Caco-2 (cell line): ENCODE measurements at regions not wholly inside any gene's neighbourhood (a gene's known extent, or its start where the extent isn't known, plus 50 kb on each side); places are given as distances from the start of the nearest gene placed in this dataset.

Experiments
- BruUV-seq: library from RNA; stranded (reverse); fragments of 400-500 nt; replicated peaks from 2 replicates; lab custom pipeline; 2021; lab: Mats Ljungman, UMichigan
- CTCF ChIA-PET: fragments of 300-600 bp; sonication (Branson Sonifier 250); formaldehyde crosslinking; loops from one replicate; lab custom pipeline; 2022; ENCODE audit warnings: antibody characterized with exemption; lab: Charles Lee
- POLR2A ChIA-PET: fragments of 300-600 bp; sonication (Branson Sonifier 250); formaldehyde crosslinking; loops from one replicate; lab custom pipeline; 2022; ENCODE audit warnings: antibody characterized with exemption; lab: Charles Lee
- DNase-seq, 2 experiments: peaks; one replicate each; pipeline versions ENCODE4 v3.0.0 to v3.0.0-alpha.2; 2020 to 2022
- H3K27me3 ChIP-seq: replicated peaks from 2 replicates; pipeline ENCODE4 v1.6.0; 2011; ENCODE audit warnings: low read length; ENCODE audit not compliant: control insufficient read depth, insufficient read depth
- H3K36me3 ChIP-seq: 2 replicates; pipeline ENCODE4 v1.5.1; 2011; ENCODE audit warnings: low read length; ENCODE audit not compliant: control insufficient read depth, insufficient read depth
- H3K4me1 ChIP-seq: fragments of 250-450 bp; sonication (Bioruptor Pico); 2 replicates; pipeline ENCODE4 v1.5.1; 2020; ENCODE audit warnings: mild to moderate bottlenecking
- H3K4me3 ChIP-seq: 2 replicates; pipeline ENCODE4 v1.5.1; 2011; ENCODE audit warnings: low read depth, mild to moderate bottlenecking, control low read depth, low read length
- H3K9me3 ChIP-seq: fragments of 250-450 bp; sonication (Bioruptor Pico); 2 replicates; pipeline ENCODE4 v1.5.1; 2020; ENCODE audit warnings: mild to moderate bottlenecking, moderate library complexity
- H3K27ac Mint-ChIP-seq: one replicate; pipeline ENCODE4 v1.8.0; 2022; ENCODE audit warnings: mixed read lengths; ENCODE audit not compliant: unreplicated experiment
- H3K27me3 Mint-ChIP-seq: one replicate; pipeline ENCODE4 v1.8.0; 2022; ENCODE audit warnings: mixed read lengths; ENCODE audit not compliant: insufficient read depth, unreplicated experiment
- H3K36me3 Mint-ChIP-seq: one replicate; pipeline ENCODE4 v1.8.0; 2022; ENCODE audit warnings: mild to moderate bottlenecking, mixed read lengths; ENCODE audit not compliant: insufficient read depth, unreplicated experiment
- H3K4me1 Mint-ChIP-seq: one replicate; pipeline ENCODE4 v1.8.0; 2022; ENCODE audit warnings: low read depth, mixed read lengths; ENCODE audit not compliant: unreplicated experiment
- H3K4me3 Mint-ChIP-seq: one replicate; pipeline ENCODE4 v1.8.0; 2022; ENCODE audit warnings: mild to moderate bottlenecking, moderate library complexity, mixed read lengths; ENCODE audit not compliant: unreplicated experiment
- H3K9me3 Mint-ChIP-seq: one replicate; pipeline ENCODE4 v1.8.0; 2022; ENCODE audit warnings: mixed read lengths; ENCODE audit not compliant: unreplicated experiment
- CTCF ChIP-seq, 2 experiments: fragments of 200-600 bp in 1 of 2; IDR thresholded peaks; 1 replicate in 1 of 2; 2 replicates in 1 of 2; pipeline versions ENCODE4 v1.5.1 to v1.8.0; 2011 to 2022; ENCODE audit warnings: antibody characterized with exemption in 1 of 2, control low read depth in 1 of 2, inconsistent platforms in 1 of 2, low read depth in 1 of 2, low read length in 1 of 2, mild to moderate bottlenecking in 1 of 2, moderate library complexity in 1 of 2; ENCODE audit not compliant: insufficient read depth in 1 of 2, severe bottlenecking in 1 of 2, unreplicated experiment in 1 of 2
- intact Hi-C: fragments of 100-400 bp; cut with micrococcal nuclease; formaldehyde crosslinking; loops from one replicate; pipeline ENCODE4 v1.10.0; 2022; ENCODE audit not compliant: unreplicated experiment

- Histone ChIP-seq H3K27me3 (no peaks in the 10 kb centered on the region; the same call in 1 of the 2 replicates), H3K36me3 (no peaks in the 10 kb centered on the region), H3K4me3 (no peak overlapping the region), H3K4me1 (peaks cover 6% of the 10 kb centered on the region; the same call in 1 of the 2 replicates), H3K9me3 (no peaks in the 10 kb centered on the region)
- Mint-ChIP-seq H3K27me3 (peaks cover 3% of the 10 kb centered on the region), H3K4me1 (peaks cover 6% of the 10 kb centered on the region), H3K9me3 (no peaks in the 10 kb centered on the region), H3K27ac (no peak overlapping the region), H3K36me3 (peaks cover 7% of the 10 kb centered on the region), H3K4me3 (no peak overlapping the region)
- ChIA-PET POLR2A (no interaction called here), CTCF (no interaction called here)
- no peak for DNase-seq
- no peak for TF ChIP-seq CTCF (IDR thresholded peaks at IDR 0.05; ENCODE audit: insufficient read depth in 1 of 2, low read depth in 1 of 2, low read length in 1 of 2, severe bottlenecking in 1 of 2, unreplicated experiment in 1 of 2)
- intact Hi-C loops = no loop called here
- no TSS peak for BruUV-seq
Measured at GRCh38 chr14:35993684-35993960, 167.5 kb downstream of the BRMS1L start.

GRCh38 chr14:35992816-35993683 is 166.9 kb downstream of the BRMS1L start:
- intact Hi-C loops = no loop called here
- H3K27ac Mint-ChIP-seq = no peak overlapping the region
- no TSS peak for BruUV-seq
- peaks cover 6% of the 10 kb centered on the region for H3K4me1 Mint-ChIP-seq
- no peak for TF ChIP-seq CTCF (IDR thresholded peaks at IDR 0.05; ENCODE audit: insufficient read depth in 1 of 2, low read depth in 1 of 2, low read length in 1 of 2, severe bottlenecking in 1 of 2, unreplicated experiment in 1 of 2)
- Histone ChIP-seq H3K36me3 (no peaks in the 10 kb centered on the region), H3K4me1 (peaks cover 6% of the 10 kb centered on the region; the same call in 1 of the 2 replicates), H3K4me3 (no peak overlapping the region), H3K9me3 (no peaks in the 10 kb centered on the region), H3K27me3 (no peaks in the 10 kb centered on the region; the same call in 1 of the 2 replicates)
- no peak for DNase-seq
- CTCF ChIA-PET = no interaction called here
- peaks cover 7% of the 10 kb centered on the region for H3K36me3 Mint-ChIP-seq
- no peaks in the 10 kb centered on the region for H3K9me3 Mint-ChIP-seq
- peaks cover 3% of the 10 kb centered on the region for H3K27me3 Mint-ChIP-seq
- POLR2A ChIA-PET = no interaction called here
- no peak overlapping the region for H3K4me3 Mint-ChIP-seq

- Histone ChIP-seq H3K9me3 (no peaks in the 10 kb centered on the region), H3K27me3 (no peaks in the 10 kb centered on the region; the same call in 1 of the 2 replicates), H3K36me3 (no peaks in the 10 kb centered on the region), H3K4me3 (no peak overlapping the region), H3K4me1 (peaks cover 6% of the 10 kb centered on the region; the same call in 1 of the 2 replicates)
- H3K4me3 Mint-ChIP-seq = no peak overlapping the region
- H3K27me3 Mint-ChIP-seq = no peaks in the 10 kb centered on the region
- H3K27ac Mint-ChIP-seq = no peak overlapping the region
- peaks cover 7% of the 10 kb centered on the region for H3K36me3 Mint-ChIP-seq
- no peak for DNase-seq
- BruUV-seq = no TSS peak
- H3K4me1 Mint-ChIP-seq = peaks cover 6% of the 10 kb centered on the region
- TF ChIP-seq CTCF (IDR thresholded peaks at IDR 0.05; ENCODE audit: insufficient read depth in 1 of 2, low read depth in 1 of 2, low read length in 1 of 2, severe bottlenecking in 1 of 2, unreplicated experiment in 1 of 2) = no peak
- intact Hi-C loops = no loop called here
- no peaks in the 10 kb centered on the region for H3K9me3 Mint-ChIP-seq
- ChIA-PET CTCF (no interaction called here), POLR2A (no interaction called here)
Measured at GRCh38 chr14:35991356-35991755, 165.2 kb downstream of the BRMS1L start.
